GM23338 (cell line): ENCODE measurements at regions not wholly inside any gene's neighbourhood (a gene's known extent, or its start where the extent isn't known, plus 50 kb on each side); places are given as distances from the start of the nearest gene placed in this dataset.

Experiments
- ATAC-seq: fragments of 200-7000 bp; cut with Tn5 transposase; 3 replicates; pipeline ENCODE4 v1.9.1; 2020
- DNase-seq: peaks from one replicate; pipeline ENCODE4 v3.0.0-alpha.2; 2015; ENCODE audit warnings: low spot score
- H2AFZ ChIP-seq: fragments of 200-600 bp; sonication (generic); 2 replicates; pipeline ENCODE4 v1.8.0; 2016; ENCODE audit warnings: antibody characterized with exemption, mild to moderate bottlenecking, moderate library complexity
- H3F3A ChIP-seq: fragments of 200-600 bp; sonication (generic); replicated peaks from 2 replicates; pipeline ENCODE4 v1.8.0; 2017; ENCODE audit warnings: antibody characterized with exemption, mixed run types, low read depth
- H3K27ac ChIP-seq: fragments of 200-600 bp; sonication (generic); 2 replicates; pipeline ENCODE4 v1.6.1; 2016; ENCODE audit warnings: low read depth
- H3K27me3 ChIP-seq: fragments of 200-600 bp; sonication (generic); 2 replicates; pipeline ENCODE4 v1.8.0; 2016; ENCODE audit warnings: mild to moderate bottlenecking, mixed run types, moderate library complexity; ENCODE audit not compliant: insufficient read depth
- H3K36me3 ChIP-seq: fragments of 200-600 bp; sonication (generic); 2 replicates; pipeline ENCODE4 v1.8.0; 2016; ENCODE audit warnings: mild to moderate bottlenecking; ENCODE audit not compliant: insufficient read depth
- H3K4me1 ChIP-seq: fragments of 200-600 bp; sonication (generic); 2 replicates; pipeline ENCODE4 v1.8.0; 2016; ENCODE audit warnings: mild to moderate bottlenecking, moderate library complexity; ENCODE audit not compliant: insufficient read depth
- H3K4me2 ChIP-seq: fragments of 200-600 bp; sonication (generic); 2 replicates; pipeline ENCODE4 v1.7.1; 2017; ENCODE audit warnings: mixed run types
- H3K4me3 ChIP-seq: fragments of 200-600 bp; sonication (generic); 2 replicates; pipeline ENCODE4 v1.6.1; 2016; ENCODE audit warnings: mixed run types
- H3K79me2 ChIP-seq: fragments of 200-600 bp; sonication (generic); replicated peaks from 2 replicates; pipeline ENCODE4 v1.8.0; 2017; ENCODE audit warnings: mild to moderate bottlenecking; ENCODE audit not compliant: insufficient read depth
- H3K9me2 ChIP-seq: fragments of 200-600 bp; sonication (generic); 2 replicates; pipeline ENCODE4 v1.8.0; 2017; ENCODE audit not compliant: insufficient read depth
- H4K20me1 ChIP-seq: fragments of 200-600 bp; sonication (generic); replicated peaks from 2 replicates; pipeline ENCODE4 v1.8.0; 2017; ENCODE audit warnings: mild to moderate bottlenecking; ENCODE audit not compliant: insufficient read depth
- H3K27ac Mint-ChIP-seq: 2 replicates; pipeline ENCODE4 v1.8.0; 2020; ENCODE audit warnings: inconsistent platforms, mild to moderate bottlenecking, moderate library complexity, mixed read lengths
- H3K27me3 Mint-ChIP-seq: 3 replicates; pipeline ENCODE4 v1.8.0; 2022; ENCODE audit warnings: low read depth, mild to moderate bottlenecking, moderate library complexity, mixed read lengths, inconsistent platforms; ENCODE audit not compliant: insufficient read depth, poor library complexity
- H3K36me3 Mint-ChIP-seq: 3 replicates; pipeline ENCODE4 v1.8.0; 2021; ENCODE audit warnings: low read depth, mild to moderate bottlenecking, inconsistent platforms, moderate library complexity, mixed read lengths
- H3K4me1 Mint-ChIP-seq: 3 replicates; pipeline ENCODE4 v1.8.0; 2020; ENCODE audit warnings: mild to moderate bottlenecking, inconsistent platforms, mixed read lengths
- H3K4me3 Mint-ChIP-seq: 3 replicates; pipeline ENCODE4 v1.8.0; 2021; ENCODE audit warnings: moderate library complexity, mild to moderate bottlenecking, inconsistent platforms, mixed read lengths
- H3K9me3 Mint-ChIP-seq: 3 replicates; pipeline ENCODE4 v1.8.0; 2020; ENCODE audit warnings: moderate library complexity, mild to moderate bottlenecking, inconsistent platforms, mixed read lengths
- ETS1 ChIP-seq: IDR thresholded peaks from 2 replicates; pipeline ENCODE4 v1.6.1; 2016; ENCODE audit warnings: antibody characterized with exemption
- EZH2 ChIP-seq: fragments of 200-600 bp; sonication (generic); IDR thresholded peaks from one replicate; pipeline ENCODE4 v1.8.0; 2017; ENCODE audit warnings: antibody characterized with exemption, mild to moderate bottlenecking, low read depth; ENCODE audit not compliant: unreplicated experiment
- NANOG ChIP-seq: IDR thresholded peaks from 2 replicates; pipeline ENCODE4 v1.6.1; 2016; ENCODE audit warnings: antibody characterized with exemption, borderline replicate concordance
- POLR2AphosphoS5 ChIP-seq: IDR thresholded peaks from 2 replicates; pipeline ENCODE4 v1.6.1; 2016; ENCODE audit warnings: antibody characterized with exemption, low read depth
- REST ChIP-seq: IDR thresholded peaks from one replicate; pipeline ENCODE4 v1.6.1; 2018; ENCODE audit warnings: antibody characterized with exemption; ENCODE audit not compliant: unreplicated experiment
- ZNF114 ChIP-seq: fragments of 250-450 bp; sonication (Bioruptor Pico); IDR thresholded peaks from 2 replicates; pipeline ENCODE4 v1.5.0; 2020; ENCODE audit warnings: mild to moderate bottlenecking, moderate library complexity
- TF ChIP-seq, protein P1 (sequence below), 2 experiments: fragments of 200-600 bp in 1 of 2; sonication (generic) in 1 of 2; conservative IDR thresholded peaks; 2 replicates each; pipeline versions ENCODE4 v1.5.1 to v1.6.1; 2016 to 2017; ENCODE audit warnings: antibody characterized with exemption in 2 of 2, low read depth in 2 of 2, mild to moderate bottlenecking in 2 of 2, moderate library complexity in 1 of 2

- H2AFZ ChIP-seq, result peak overlapping the region; percentile 72; the same call in 1 of the 2 replicates
- no peak for TF ChIP-seq ZNF114 (CRISPR knock-in tag)
- no peak for TF ChIP-seq NANOG
- no peak for TF ChIP-seq ETS1
- TF ChIP-seq EZH2, result no peak
- TF ChIP-seq REST, result no peak
- TF ChIP-seq, protein P1, sequence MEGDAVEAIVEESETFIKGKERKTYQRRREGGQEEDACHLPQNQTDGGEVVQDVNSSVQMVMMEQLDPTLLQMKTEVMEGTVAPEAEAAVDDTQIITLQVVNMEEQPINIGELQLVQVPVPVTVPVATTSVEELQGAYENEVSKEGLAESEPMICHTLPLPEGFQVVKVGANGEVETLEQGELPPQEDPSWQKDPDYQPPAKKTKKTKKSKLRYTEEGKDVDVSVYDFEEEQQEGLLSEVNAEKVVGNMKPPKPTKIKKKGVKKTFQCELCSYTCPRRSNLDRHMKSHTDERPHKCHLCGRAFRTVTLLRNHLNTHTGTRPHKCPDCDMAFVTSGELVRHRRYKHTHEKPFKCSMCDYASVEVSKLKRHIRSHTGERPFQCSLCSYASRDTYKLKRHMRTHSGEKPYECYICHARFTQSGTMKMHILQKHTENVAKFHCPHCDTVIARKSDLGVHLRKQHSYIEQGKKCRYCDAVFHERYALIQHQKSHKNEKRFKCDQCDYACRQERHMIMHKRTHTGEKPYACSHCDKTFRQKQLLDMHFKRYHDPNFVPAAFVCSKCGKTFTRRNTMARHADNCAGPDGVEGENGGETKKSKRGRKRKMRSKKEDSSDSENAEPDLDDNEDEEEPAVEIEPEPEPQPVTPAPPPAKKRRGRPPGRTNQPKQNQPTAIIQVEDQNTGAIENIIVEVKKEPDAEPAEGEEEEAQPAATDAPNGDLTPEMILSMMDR (conservative IDR thresholded peaks at IDR 0.05; ENCODE audit: low read depth in 2 of 2), result no peak
- TF ChIP-seq POLR2AphosphoS5, result no peak
These were observed 149.8 kb upstream of the FGF10 start for GRCh38 chr5:44538797-44539601.

More at GRCh38 chr5:44538797-44539601, 149.8 kb upstream of the FGF10 start:
- H3K4me1 ChIP-seq, result no peaks in the 10 kb centered on the region
- H3F3A ChIP-seq, result no peaks in the 10 kb centered on the region
- H3K36me3 Mint-ChIP-seq, result no peaks in the 10 kb centered on the region
- H4K20me1 ChIP-seq, result no peaks in the 10 kb centered on the region
- no peaks in the 10 kb centered on the region for H3K9me2 ChIP-seq
- no peaks in the 10 kb centered on the region for H3K27me3 Mint-ChIP-seq
- H3K9me3 Mint-ChIP-seq, result no peaks in the 10 kb centered on the region
- no peaks in the 10 kb centered on the region for H3K36me3 ChIP-seq
- peaks cover 6% of the 10 kb centered on the region; the same call in 2 of the 3 replicates for H3K4me1 Mint-ChIP-seq
- no peak overlapping the region for H3K4me3 Mint-ChIP-seq
- H3K27ac Mint-ChIP-seq, result no peak overlapping the region
- H3K4me2 ChIP-seq, result no peak overlapping the region
- ATAC-seq (no peak), DNase-seq (no peak)
- no peak overlapping the region for H3K27ac ChIP-seq
- no peaks in the 10 kb centered on the region for H3K79me2 ChIP-seq
- no peaks in the 10 kb centered on the region for H3K27me3 ChIP-seq
- no peak overlapping the region for H3K4me3 ChIP-seq
